Astrocyte (in vitro differentiated cells and primary cell): ENCODE measurements at regions not wholly inside any gene's neighbourhood (a gene's known extent, or its start where the extent isn't known, plus 50 kb on each side); places are given as distances from the start of the nearest gene placed in this dataset.

Source experiments
- EZH2 ChIP-seq: IDR thresholded peaks from 2 replicates; pipeline ENCODE4 v1.6.1; 2012; ENCODE audit warnings: mild to moderate bottlenecking, low read length, inconsistent platforms; ENCODE audit not compliant: insufficient read depth
- TF ChIP-seq, protein P1 (sequence below): IDR thresholded peaks from 2 replicates; pipeline ENCODE4 v1.5.1; 2011; ENCODE audit warnings: low read depth, mild to moderate bottlenecking, inconsistent platforms, low read length, moderate library complexity; ENCODE audit not compliant: insufficient read depth

DNA sequence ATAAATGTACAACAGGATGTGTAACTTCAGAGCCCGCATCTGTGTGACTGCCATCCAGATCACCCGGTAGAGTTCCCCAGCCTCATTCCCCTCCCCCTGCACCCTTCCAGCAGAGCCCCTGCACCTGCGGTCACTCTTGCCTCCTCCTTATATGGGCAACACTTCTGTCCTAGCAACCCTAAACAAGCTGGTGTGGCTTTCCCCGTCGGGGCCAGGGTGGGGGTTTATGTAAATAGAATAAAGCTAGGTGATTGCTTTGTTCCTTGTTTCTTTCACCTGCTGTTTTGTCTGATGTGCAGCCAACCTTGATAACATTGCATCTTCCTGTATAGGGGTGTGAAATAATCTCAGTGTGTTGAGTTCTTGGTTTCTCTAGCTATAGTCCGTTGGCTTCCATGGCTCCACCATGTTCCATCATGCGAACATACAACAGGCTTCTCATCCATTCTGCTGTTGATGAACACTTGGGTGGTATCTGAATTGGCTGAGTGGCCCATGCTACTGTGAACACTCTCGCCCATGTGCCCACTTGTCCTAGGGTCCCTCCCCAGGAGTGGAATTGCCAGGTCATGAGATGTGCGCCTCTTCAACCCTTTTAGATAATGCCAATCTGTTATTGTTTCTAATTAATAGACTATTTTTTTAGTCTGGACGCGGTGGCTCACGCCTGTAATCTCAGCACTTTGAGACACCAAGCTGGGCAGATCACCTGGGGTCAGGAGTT is 102.2 kb downstream of the KIF26A start:
- TF ChIP-seq, protein P1, sequence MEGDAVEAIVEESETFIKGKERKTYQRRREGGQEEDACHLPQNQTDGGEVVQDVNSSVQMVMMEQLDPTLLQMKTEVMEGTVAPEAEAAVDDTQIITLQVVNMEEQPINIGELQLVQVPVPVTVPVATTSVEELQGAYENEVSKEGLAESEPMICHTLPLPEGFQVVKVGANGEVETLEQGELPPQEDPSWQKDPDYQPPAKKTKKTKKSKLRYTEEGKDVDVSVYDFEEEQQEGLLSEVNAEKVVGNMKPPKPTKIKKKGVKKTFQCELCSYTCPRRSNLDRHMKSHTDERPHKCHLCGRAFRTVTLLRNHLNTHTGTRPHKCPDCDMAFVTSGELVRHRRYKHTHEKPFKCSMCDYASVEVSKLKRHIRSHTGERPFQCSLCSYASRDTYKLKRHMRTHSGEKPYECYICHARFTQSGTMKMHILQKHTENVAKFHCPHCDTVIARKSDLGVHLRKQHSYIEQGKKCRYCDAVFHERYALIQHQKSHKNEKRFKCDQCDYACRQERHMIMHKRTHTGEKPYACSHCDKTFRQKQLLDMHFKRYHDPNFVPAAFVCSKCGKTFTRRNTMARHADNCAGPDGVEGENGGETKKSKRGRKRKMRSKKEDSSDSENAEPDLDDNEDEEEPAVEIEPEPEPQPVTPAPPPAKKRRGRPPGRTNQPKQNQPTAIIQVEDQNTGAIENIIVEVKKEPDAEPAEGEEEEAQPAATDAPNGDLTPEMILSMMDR: no peak
- TF ChIP-seq EZH2: no peak
